CD4-positive, alpha-beta T cell treated with Interleukin-1 beta for 1 hour (primary cell): ENCODE measurements at regions not wholly inside any gene's neighbourhood (a gene's known extent, or its start where the extent isn't known, plus 50 kb on each side); places are given as distances from the start of the nearest gene placed in this dataset.
"Not testable (repeated sequence)": the region's sequence is repeated elsewhere in the genome, so short reads cannot be mapped to it uniquely, and the experiment has no call there.

Source experiments
- DNase-seq, 2 donors: peaks; one replicate each; pipeline ENCODE4 v3.0.0-alpha.2; 2020 to 2022

- no peak for DNase-seq
Measured at GRCh38 chr7:52249741-52250140, 785.7 kb upstream of the POM121L12 start.

GRCh38 chr7:52247518-52247917 lies 787.9 kb upstream of the POM121L12 start:
- DNase-seq, result no peak

- no peak for DNase-seq
Measured at GRCh38 chr7:52243685-52244084, 791.7 kb upstream of the POM121L12 start.

DNA sequence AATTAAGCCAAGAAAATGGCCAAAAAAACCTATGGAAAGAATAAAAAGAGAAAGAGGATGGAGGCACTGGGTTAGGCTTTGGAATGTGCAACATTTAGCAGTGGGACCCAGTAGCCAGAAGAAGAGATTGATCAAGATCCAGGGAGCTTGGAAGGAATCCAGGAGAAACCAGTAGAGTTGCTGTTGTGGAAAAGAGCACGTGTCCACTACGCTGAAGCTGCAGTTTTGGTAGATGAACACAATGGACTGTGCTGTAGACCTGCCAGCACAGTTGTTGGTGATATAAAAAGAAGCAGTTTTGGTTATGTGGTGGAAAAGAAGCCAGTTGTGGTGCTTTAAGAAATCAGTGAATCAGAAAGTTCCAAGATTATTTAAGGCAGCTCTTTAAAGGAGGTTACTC lies 802.2 kb upstream of the POM121L12 start:
- DNase-seq, result no peak

DNA sequence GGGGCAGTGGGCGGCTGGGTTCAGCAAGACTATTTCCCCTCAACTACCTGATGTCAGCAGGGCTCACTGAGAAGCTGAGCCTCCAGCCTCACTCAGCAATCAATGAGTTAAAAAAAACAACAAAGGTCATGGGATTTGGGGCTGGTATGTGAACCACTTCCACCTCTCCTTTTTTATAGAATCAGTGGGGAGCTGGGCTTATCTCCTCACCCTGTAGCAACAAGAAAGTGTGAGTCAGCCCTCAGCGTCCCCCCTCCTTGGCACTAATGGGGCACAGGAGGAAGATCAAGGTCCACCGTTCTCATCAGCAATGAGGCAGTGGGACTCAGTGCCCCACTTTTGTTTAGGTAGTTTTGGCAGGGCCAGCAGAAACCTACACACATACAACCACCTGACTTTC lies 823.5 kb upstream of the POM121L12 start:
- no peak for DNase-seq

- no peak for DNase-seq
Measured at GRCh38 chr7:52209614-52210013, 825.8 kb upstream of the POM121L12 start.

DNA sequence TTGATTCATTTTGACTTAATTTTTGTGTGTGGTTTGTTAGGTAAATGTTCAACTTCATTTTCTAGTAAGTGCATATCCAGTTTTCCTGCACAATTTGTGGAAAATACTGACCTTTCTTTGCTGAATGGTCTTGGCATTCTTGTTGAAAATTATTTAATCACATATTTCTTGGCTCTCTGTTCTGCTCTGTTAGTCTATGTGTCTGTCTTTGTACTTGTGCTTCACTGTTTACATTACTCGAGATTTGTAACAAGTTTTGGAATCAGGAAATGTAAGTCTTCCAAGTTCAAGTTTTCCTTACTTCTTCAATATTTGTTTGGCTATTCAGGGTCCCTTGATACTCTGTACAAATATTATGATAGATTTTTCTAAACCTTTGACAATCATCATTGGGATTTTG lies 838.2 kb upstream of the POM121L12 start:
- DNase-seq, result no peak

- DNase-seq, result no peak
Measured at GRCh38 chr7:52195664-52196063, 839.8 kb upstream of the POM121L12 start.

- no peak for DNase-seq
Measured at GRCh38 chr7:52189153-52189778, 846.2 kb upstream of the POM121L12 start.

DNA sequence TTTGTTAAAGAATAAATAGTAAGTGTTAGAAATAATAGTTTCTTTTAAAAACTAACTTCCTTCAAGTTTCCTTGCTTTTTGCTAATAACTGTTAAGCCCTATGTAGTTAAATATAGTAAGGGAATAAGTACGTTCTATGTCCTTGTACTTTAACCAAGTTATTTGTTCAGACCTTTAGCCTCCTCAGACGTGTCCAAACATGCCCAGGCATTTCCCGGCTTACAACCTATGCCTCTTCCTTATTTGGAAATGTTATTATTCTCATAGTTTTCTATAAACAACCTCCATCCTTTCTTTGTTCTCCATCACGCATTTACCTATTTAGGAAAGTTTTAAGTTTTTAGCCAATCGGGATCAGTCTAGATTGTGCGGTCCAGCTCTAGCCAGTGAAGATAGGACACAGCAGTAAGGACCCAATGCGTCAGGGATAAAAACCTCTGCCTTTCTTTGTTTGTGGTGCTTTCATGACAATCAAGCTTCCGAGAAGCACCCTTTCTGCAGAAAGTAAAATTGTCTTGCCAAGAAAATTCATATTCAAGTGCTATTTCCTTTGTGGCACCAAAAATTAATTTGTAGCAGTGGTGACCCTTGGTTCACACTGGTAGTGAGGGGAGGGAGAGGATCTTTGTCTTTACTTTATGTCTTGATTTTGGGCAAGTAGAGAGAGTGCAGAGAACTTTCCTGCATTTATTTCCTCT lies 851.3 kb upstream of the POM121L12 start:
- DNase-seq, result no peak

DNA sequence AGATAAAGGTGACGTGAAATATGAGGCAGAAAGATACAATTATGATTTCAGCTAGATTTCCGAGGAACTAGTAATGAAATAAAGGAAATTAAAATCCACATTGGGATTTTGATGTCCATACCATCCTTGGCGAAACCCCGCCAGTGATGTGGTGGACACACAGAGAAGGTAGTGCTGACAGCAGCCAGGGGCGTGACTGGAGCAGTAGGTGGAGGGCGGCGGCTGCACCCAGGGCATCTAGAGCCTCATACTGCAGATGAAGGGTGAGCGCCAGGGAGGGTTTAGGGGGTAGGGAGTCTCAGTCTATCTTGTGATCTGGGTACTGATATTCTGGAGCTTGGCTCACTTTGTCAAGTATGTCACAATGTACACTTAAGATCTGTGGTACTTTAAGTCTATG lies 855.5 kb upstream of the POM121L12 start:
- DNase-seq, result no peak

GRCh38 chr7:52168085-52168484 lies 851.5 kb upstream of the COBL start:
- DNase-seq, result no peak

DNA sequence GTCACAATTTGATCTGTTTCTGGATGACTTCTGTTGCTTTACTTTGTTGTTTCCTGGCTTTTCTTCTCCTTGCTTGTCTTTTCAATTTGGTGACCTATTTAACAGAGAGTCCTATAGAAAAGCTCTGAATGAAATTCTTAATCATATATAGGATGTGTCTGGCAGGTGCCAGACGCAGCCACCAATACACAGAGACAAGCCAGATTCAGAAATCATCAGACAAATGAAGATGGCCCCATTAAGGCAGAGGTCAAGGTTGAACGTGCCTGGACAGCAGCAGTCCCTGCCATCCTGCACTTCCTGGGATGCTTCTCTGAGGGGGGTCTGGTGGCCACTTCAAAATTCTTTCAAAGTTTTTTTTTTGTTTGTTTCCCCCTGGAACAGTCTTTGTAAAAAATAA lies 846.7 kb upstream of the COBL start:
- DNase-seq, result no peak

DNA sequence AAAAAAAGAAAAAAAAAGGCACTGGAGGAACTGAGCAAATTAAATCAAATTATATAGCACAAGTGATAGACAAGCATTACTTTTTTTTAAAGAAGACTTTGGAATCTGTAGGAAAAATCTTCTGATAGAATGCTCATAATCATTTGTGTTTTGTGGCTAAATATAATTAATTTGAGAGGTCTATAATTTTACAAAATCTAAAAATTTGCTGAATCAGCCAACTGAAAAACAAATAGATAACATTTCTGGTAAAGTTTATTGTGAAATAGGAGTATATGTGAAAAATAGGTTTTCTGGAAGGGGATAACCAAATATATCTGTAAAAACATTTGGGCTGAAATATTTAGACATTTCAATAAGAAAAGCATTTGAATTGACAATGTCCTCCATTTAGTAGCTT lies 844.9 kb upstream of the COBL start:
- DNase-seq, result no peak

DNA sequence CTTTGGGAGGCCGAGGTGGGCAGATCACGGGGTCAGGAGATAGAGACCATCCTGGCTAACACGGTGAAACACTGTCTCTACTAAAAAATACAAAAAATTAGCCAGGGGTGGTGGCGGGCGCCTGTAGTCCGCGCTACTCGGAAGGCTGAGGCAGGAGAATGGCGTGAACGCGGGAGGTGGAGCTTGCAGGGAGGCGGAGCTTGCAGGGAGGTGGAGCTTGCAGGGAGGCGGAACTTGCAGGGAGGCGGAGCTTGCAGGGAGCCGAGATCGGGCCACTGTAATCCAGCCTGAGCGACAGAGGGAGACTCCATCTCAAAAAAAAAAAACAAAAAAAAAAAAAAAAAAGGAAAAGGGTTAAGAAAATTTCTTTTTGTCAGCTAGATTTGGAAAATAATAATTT lies 842.8 kb upstream of the COBL start:
- DNase-seq, result not testable (repeated sequence)

DNA sequence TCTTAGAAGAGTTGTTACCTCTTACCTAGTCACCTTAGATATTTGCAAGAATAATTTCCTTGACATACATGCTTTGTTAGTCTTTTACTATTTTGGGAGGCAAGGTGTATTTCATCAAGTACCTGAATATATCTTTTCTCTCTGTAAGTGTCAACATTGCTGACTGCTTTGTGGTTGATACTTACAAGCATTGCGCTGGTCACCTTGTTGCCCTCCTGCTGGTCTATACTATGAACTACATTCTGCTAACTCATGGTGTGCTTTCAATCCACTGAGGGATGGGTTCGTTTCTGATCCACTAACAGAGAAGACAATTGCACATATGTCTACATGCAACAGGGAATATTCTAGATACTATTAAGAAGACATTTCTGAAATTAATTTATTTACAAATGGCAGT lies 837.8 kb upstream of the COBL start:
- DNase-seq, result no peak

GRCh38 chr7:52151559-52151958 lies 835.0 kb upstream of the COBL start:
- no peak for DNase-seq

DNA sequence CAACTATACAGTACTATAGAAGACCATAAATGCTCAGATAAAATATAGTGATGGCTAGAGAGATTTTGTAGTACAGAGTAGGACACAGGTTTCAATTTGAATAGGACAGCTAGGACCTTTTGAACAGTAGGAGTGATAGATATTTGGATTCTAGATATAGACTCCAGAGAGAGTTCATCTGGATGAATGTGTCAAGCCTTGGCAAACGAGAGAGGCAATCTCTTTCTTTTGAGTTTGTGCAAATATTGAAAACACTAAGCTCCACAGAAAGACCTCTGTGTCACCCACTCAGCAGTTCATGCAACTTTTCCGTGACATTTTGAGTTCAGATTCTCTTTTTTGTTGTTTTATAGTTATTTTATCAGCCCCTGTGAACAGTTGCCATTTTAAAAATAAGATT lies 834.3 kb upstream of the COBL start:
- no peak for DNase-seq

DNA sequence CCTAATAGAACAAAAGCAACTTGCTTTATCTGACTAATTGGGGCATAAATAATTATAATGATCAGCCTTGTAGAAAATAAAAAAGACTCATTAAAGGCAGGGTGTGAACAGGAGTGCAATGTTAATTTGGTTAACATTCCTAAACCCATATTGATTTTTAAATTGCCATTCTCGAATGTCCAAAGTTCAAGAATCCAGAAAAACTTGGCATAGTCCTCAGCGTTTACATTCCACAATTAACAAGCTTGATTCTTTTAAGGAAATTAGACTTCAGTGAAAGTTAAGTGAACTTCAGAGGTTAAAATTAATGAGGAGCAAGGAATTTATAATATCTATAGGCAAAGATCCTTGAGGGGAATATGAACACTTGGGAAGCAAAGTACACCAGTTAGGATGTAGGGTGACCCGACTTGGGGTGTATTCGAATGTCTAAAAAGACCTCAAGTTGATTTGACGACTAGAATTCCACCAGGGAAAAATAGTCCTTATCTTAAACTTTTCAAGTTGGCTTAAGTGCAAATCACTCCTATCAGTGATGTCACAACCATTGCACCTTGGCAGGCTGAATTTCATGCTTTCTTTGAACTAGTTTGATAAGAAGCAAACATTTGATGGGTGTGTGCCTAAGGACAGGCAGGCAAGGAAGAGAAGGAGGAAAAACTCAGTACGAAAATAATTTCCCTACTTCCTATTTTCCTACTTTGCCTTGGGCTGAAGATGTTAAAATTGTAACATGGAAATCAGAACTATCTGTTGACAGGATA lies 830.4 kb upstream of the COBL start:
- DNase-seq, result no peak

DNA sequence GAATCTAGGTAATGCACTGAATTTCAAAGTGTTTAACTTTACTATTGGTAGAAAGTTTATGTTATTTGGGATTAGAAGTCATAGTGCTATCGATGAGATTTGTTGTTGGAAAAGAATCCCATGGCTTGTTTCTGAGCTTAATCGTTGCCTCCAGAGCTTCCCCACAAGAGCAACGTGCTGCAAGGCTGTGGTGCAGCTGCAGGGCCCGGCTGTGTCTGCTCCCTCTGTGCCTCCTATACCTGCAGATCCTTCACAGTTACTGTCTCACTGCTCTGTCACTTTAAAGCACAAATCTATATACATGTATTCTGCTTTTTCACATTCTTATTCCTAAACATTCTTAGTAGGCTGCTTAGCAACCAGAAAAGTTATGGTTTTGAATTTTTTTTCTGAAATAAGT lies 826.6 kb upstream of the COBL start:
- no peak for DNase-seq

DNA sequence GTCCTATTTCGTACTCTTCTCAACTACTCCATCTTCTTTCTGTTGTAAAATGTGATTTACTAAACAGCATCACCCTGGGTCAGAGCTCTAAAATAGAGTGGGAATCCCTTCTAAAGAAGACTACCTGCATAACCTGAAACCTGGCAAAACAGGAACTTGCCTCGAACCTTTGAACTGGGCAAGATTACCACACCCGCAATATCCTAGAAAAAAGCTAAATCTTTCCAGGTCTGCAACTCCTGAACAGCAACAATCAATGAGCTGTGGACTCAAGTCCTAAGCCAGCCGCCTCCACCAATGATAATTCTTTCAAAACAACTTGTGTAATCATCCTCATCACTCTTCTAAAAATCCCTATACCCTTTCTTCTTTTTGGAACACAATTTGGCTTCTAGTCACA lies 824.2 kb upstream of the COBL start:
- DNase-seq, result no peak

DNA sequence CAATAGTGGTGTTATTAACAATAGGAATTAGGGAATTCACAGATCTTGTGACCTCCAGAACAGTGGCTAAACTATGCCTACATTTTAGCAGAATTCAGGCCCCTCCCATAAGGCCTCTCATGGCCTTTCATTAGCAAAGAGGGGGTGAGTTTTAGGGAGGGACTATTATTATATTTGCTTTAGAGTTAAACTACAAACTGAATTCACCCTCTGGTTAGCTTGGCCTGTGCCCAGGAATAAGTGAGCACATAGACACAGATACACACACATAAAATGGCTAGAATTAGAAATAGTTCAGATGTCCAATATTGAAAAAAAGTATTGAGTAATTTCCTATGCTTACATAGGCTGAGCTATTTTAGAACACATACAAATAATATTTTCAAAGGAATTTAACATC lies 818.8 kb upstream of the COBL start:
- DNase-seq, result no peak

DNA sequence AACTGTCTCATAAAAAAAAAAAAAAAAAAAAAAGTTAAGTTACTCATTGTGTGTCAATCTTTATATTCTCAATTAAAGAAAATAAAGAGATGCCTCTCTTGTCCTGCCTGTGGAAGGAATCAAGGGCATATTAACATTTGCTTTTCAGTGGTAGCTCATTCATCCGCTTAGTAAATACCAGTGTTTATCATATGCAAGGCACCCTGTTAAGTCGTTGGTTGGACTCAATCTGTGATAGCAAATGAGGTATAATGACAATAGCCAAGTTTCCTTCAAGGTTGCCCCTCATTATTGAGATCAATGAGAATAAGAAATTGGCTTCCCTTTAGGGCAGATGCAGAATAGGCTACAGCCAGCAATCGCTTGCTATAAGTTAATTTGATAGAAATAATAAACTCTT lies 812.7 kb upstream of the COBL start:
- DNase-seq, result no peak

DNA sequence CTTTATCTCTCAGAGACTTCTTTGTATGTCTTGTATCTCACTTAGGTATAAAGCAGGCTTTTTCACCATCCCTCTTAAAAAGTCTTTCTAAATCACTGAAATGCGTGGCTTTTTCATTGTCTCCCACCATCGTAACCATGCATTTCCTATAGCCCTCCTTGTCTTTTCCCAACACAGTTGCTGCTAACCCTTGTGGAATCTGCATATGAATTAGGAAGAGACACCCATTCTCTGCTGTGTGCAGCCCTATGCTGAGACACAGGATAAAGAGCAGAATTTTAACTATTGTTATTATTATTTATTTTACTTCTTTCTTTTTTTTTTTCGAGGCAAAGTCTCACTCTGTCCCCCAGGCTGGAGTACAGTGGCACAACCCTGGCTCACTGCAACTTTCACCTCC lies 804.3 kb upstream of the COBL start:
- DNase-seq, result no peak
